Thymus (tissue), 11 donors: ENCODE measurements at regions not wholly inside any gene's neighbourhood (a gene's known extent, or its start where the extent isn't known, plus 50 kb on each side); places are given as distances from the start of the nearest gene placed in this dataset.

Experiments used
- DNase-seq, 9 donors: peaks; one replicate each; pipeline ENCODE4 v3.0.0-alpha.2; 2013; ENCODE audit warnings: low spot score in 9 of 9, low read depth in 6 of 9, missing footprints in 1 of 9
- H3K27ac ChIP-seq, 2 donors: one replicate each; pipeline ENCODE4 v1.5.1; 2013; ENCODE audit warnings: control low read depth in 1 of 2, low read depth in 1 of 2, low read length in 1 of 2, mild to moderate bottlenecking in 1 of 2, moderate library complexity in 1 of 2
- H3K27me3 ChIP-seq, 2 donors: one replicate each; pipeline ENCODE4 v1.5.1; 2013; ENCODE audit warnings: low read length in 1 of 2; ENCODE audit not compliant: control insufficient read depth in 2 of 2, insufficient read depth in 1 of 2
- H3K36me3 ChIP-seq, 2 donors: one replicate each; pipeline ENCODE4 v1.5.1; 2013; ENCODE audit warnings: low read length in 1 of 2, mild to moderate bottlenecking in 1 of 2, moderate library complexity in 1 of 2; ENCODE audit not compliant: control insufficient read depth in 2 of 2, insufficient read depth in 2 of 2
- H3K4me1 ChIP-seq, 2 donors: one replicate each; pipeline ENCODE4 v1.5.1; 2013; ENCODE audit warnings: low read length in 2 of 2; ENCODE audit not compliant: control insufficient read depth in 2 of 2, insufficient read depth in 2 of 2
- H3K4me3 ChIP-seq, 2 donors: one replicate each; pipeline ENCODE4 v1.5.1; 2013; ENCODE audit warnings: low read length in 2 of 2, control low read depth in 1 of 2, mild to moderate bottlenecking in 1 of 2
- H3K9me3 ChIP-seq, 2 donors: one replicate each; pipeline ENCODE4 v1.5.1; 2013; ENCODE audit warnings: low read length in 1 of 2, mild to moderate bottlenecking in 1 of 2; ENCODE audit not compliant: control insufficient read depth in 2 of 2, insufficient read depth in 1 of 2
- WGBS: extraction: QIAGEN DNeasy Blood & Tissue Kit; methylation state at CpG from one replicate; pipeline ENCODE4 v1.1.7; 2013; 5-methylcytosine and 5-hydroxymethylcytosine counted together
- donor health status: healthy.

DNA sequence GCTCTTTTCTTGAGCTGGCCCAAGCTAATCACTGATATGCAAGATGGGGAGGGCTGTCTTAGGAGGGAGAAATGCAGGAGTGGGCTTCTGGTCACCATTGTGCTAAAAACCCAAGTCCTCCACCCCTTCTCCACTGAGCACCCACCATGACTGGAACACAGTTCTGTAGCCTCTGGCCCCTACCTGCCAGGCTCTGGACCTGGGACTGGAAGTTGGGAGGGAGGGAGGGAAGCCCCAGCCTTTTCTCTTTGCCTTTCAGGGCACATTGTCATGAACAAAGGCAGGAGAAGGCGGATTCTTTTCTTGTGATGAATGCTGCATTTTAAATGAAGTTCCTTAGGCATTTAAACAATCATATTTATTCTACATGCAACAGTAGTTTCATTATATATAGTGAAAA, 559.1 kb upstream of the TRPC7 start:
- Histone ChIP-seq H3K27ac (no peak overlapping the region), H3K9me3 (no peaks in the 10 kb centered on the region), H3K27me3 (no peaks in the 10 kb centered on the region), H3K36me3 (no peaks in the 10 kb centered on the region), H3K4me1 (no peaks in the 10 kb centered on the region), H3K4me3 (no peak overlapping the region)
- no peak for DNase-seq
- WGBS = 98% methylated on average over 1 of the region's 1 CpG

DNA sequence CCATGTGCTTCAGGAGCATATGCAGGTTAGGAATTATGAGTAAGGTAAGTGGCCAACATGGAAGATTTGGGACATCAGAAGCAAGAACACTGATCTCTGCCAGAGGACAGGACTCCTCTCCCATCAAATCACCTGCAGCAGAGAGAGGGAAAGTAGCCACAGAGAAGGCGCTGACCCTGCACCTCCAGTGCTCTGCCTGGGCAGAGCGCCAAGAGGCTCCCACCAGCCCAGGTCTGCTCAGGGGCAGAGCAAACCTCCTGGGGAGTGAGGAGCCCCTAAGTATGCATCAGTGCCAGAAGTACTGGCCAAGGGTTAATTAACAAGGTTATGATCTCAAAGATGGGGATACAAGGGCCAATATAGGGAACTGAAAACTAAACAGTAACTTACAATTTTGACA, 545.3 kb upstream of the TRPC7 start:
- Histone ChIP-seq H3K27me3 (no peaks in the 10 kb centered on the region), H3K4me3 (no peak overlapping the region), H3K36me3 (no peaks in the 10 kb centered on the region), H3K4me1 (no peaks in the 10 kb centered on the region), H3K9me3 (no peaks in the 10 kb centered on the region), H3K27ac (no peak overlapping the region)
- 95% methylated on average over 2 of the region's 2 CpGs for WGBS
- DNase-seq = no peak

GRCh38 chr5:136909906-136910305, 544.6 kb upstream of the TRPC7 start:
- H3K27ac ChIP-seq = no peak overlapping the region
- no peak for DNase-seq
- no peaks in the 10 kb centered on the region for H3K9me3 ChIP-seq
- WGBS = 79% methylated on average over 2 of the region's 2 CpGs
- H3K4me1 ChIP-seq = no peaks in the 10 kb centered on the region
- no peaks in the 10 kb centered on the region for H3K27me3 ChIP-seq
- no peak overlapping the region for H3K4me3 ChIP-seq
- H3K36me3 ChIP-seq = no peaks in the 10 kb centered on the region

DNA sequence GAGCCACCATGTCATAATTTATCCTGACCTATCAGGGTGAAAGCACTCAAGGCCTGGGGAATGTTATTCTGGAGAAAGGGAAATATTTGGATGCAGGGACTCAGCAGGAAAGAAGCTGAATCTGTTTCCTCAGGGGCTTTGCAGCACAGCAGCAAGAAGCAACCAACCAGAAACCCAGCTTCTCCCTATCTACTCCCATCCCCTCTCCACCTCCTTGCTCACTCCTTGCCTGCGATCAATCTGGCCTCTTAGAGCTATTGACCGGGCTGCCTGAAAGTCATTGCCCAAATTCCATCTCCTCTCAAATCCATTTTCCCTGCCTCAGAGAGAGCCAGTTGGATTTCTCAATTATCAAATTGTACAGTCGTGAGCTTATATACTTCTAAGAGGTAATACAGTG, 542.0 kb upstream of the TRPC7 start:
- H3K4me3 ChIP-seq = no peak overlapping the region
- H3K4me1 ChIP-seq = no peaks in the 10 kb centered on the region
- no peaks in the 10 kb centered on the region for H3K36me3 ChIP-seq
- H3K27ac ChIP-seq = no peak overlapping the region
- DNase-seq = no peak
- H3K27me3 ChIP-seq = no peaks in the 10 kb centered on the region
- H3K9me3 ChIP-seq = no peaks in the 10 kb centered on the region
- WGBS = 81% methylated on average over 3 of the region's 3 CpGs

- no peak for DNase-seq
- Histone ChIP-seq H3K36me3 (no peaks in the 10 kb centered on the region), H3K9me3 (no peaks in the 10 kb centered on the region), H3K4me1 (no peaks in the 10 kb centered on the region), H3K27ac (no peak overlapping the region), H3K4me3 (no peak overlapping the region), H3K27me3 (no peaks in the 10 kb centered on the region)
- WGBS = 67% methylated on average over 1 of the region's 1 CpG
Measured at GRCh38 chr5:136906545-136906944, 541.2 kb upstream of the TRPC7 start.

GRCh38 chr5:136905571-136905970, 540.2 kb upstream of the TRPC7 start:
- H3K27me3 ChIP-seq = no peaks in the 10 kb centered on the region
- no peak overlapping the region for H3K4me3 ChIP-seq
- H3K36me3 ChIP-seq = no peaks in the 10 kb centered on the region
- no peaks in the 10 kb centered on the region for H3K4me1 ChIP-seq
- H3K9me3 ChIP-seq = no peaks in the 10 kb centered on the region
- no peak for DNase-seq
- H3K27ac ChIP-seq = no peak overlapping the region

DNA sequence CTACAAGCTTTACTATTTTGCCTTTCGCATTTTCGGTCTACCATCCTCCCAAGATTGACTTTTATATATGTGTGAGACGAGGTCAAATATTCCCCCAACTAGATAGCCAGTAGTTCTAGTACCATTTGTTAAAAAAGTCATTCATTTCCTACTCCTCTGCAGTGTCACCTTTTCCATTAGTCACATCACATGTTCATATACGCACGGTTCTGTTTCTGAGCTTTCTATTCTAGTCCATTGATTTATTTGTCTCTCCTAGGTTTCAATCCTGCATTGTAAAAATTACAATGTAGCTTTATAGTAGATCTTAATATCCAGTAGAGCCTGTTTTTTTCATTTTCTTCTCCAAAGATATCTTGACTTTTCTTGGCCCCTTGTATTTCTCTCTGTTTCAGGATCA, 528.7 kb upstream of the TRPC7 start:
- no peak for DNase-seq
- Histone ChIP-seq H3K36me3 (no peaks in the 10 kb centered on the region), H3K4me1 (no peaks in the 10 kb centered on the region), H3K27ac (no peak overlapping the region), H3K9me3 (no peaks in the 10 kb centered on the region), H3K4me3 (no peak overlapping the region), H3K27me3 (no peaks in the 10 kb centered on the region)
- WGBS = 80% methylated on average over 5 of the region's 5 CpGs

DNA sequence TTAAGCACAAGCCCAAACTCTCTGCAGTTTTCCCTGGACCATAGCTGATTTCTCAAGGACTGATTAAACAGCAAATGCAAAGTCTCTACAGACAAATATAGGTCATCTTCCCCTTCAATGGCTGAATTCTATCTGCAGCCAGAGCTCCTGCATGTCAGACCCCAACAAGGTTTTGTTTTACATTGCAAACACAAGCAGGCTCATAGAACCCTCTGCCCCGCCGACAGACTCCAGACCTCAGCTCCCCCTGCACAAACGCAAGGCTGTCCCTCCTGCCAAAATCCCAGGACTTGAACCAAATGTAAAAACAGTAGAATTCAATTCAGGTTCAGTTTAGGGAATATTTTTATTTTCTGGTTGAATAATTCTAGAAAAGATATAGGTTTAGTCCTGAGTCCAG, 526.7 kb upstream of the TRPC7 start:
- Histone ChIP-seq H3K27me3 (no peaks in the 10 kb centered on the region), H3K27ac (no peak overlapping the region), H3K9me3 (no peaks in the 10 kb centered on the region), H3K4me1 (no peaks in the 10 kb centered on the region), H3K36me3 (no peaks in the 10 kb centered on the region), H3K4me3 (no peak overlapping the region)
- no peak for DNase-seq
- WGBS = 61% methylated on average over 3 of the region's 3 CpGs

GRCh38 chr5:136891175-136891972, 526.0 kb upstream of the TRPC7 start:
- Histone ChIP-seq H3K27ac (no peak overlapping the region), H3K27me3 (no peaks in the 10 kb centered on the region), H3K4me3 (no peak overlapping the region), H3K9me3 (no peaks in the 10 kb centered on the region), H3K36me3 (no peaks in the 10 kb centered on the region), H3K4me1 (no peaks in the 10 kb centered on the region)
- WGBS = 43% methylated on average over 6 of the region's 6 CpGs
- DNase-seq = no peak
